ENCODE measurements at regions not wholly inside any gene's neighbourhood (a gene's known extent, or its start where the extent isn't known, plus 50 kb on each side); places are given as distances from the start of the nearest gene placed in this dataset.

GRCh38 chr11:79546351-79546750 lies 105.5 kb upstream of the TENM4 start:
- no peaks in the 10 kb centered on the region for H3K79me2 ChIP-seq (ENCODE audit: insufficient read depth, low read length)
- no peaks in the 10 kb centered on the region for H3K36me3 ChIP-seq (ENCODE audit: insufficient read depth, low read length)
- no peaks in the 10 kb centered on the region for H3K9me2 ChIP-seq (ENCODE audit: low read depth, low read length)
- H3K4me1 ChIP-seq (ENCODE audit: insufficient read depth, low read length, severe bottlenecking) = no peaks in the 10 kb centered on the region
- no peak overlapping the region for H2AFZ ChIP-seq (ENCODE audit: low read length)
- no peak overlapping the region for H3K27ac ChIP-seq (ENCODE audit: low read depth, low read length, poor library complexity, severe bottlenecking)
- H4K20me1 ChIP-seq (ENCODE audit: insufficient read depth, low read length) = no peaks in the 10 kb centered on the region
- no peak overlapping the region for H3K4me3 ChIP-seq (ENCODE audit: low read depth, low read length, poor library complexity, severe bottlenecking)
- TF ChIP-seq, protein P1, sequence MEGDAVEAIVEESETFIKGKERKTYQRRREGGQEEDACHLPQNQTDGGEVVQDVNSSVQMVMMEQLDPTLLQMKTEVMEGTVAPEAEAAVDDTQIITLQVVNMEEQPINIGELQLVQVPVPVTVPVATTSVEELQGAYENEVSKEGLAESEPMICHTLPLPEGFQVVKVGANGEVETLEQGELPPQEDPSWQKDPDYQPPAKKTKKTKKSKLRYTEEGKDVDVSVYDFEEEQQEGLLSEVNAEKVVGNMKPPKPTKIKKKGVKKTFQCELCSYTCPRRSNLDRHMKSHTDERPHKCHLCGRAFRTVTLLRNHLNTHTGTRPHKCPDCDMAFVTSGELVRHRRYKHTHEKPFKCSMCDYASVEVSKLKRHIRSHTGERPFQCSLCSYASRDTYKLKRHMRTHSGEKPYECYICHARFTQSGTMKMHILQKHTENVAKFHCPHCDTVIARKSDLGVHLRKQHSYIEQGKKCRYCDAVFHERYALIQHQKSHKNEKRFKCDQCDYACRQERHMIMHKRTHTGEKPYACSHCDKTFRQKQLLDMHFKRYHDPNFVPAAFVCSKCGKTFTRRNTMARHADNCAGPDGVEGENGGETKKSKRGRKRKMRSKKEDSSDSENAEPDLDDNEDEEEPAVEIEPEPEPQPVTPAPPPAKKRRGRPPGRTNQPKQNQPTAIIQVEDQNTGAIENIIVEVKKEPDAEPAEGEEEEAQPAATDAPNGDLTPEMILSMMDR (IDR thresholded peaks at IDR 0.05; ENCODE audit: low read length) = no peak
- TF ChIP-seq EZH2 (IDR thresholded peaks at IDR 0.05; ENCODE audit: borderline replicate concordance, low read length) = no peak
- H3K9ac ChIP-seq (ENCODE audit: low read length) = no peak overlapping the region
- H3K4me2 ChIP-seq (ENCODE audit: low read length) = no peak overlapping the region
- H3K27me3 ChIP-seq (ENCODE audit: insufficient read depth, low read length) = no peaks in the 10 kb centered on the region
- no peaks in the 10 kb centered on the region for H3F3A ChIP-seq (ENCODE audit: insufficient read depth, low read length)
- H3K9me3 ChIP-seq (ENCODE audit: low read length) = no peaks in the 10 kb centered on the region

DNA sequence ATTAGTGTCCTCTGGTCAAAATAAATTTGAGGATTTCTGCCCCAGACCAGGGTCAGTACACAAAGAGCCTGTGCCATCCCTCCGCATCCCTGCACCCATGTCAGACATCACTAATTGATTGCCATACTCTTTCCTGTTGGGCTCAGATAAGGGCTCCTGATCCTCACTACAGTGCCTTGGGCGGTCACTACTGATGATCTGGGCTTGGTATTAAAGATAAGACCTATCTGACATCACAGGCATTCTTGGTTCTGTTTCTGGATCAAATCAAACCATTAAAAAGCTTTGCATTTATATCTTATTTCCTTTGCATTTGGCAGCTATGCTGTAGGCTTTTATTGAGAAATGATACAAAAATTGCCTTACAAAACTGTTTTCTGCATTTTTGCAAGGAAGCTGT lies 103.5 kb upstream of the TENM4 start:
- H3K27me3 ChIP-seq (ENCODE audit: insufficient read depth, low read length) = no peaks in the 10 kb centered on the region
- H3K36me3 ChIP-seq (ENCODE audit: insufficient read depth, low read length) = no peaks in the 10 kb centered on the region
- H3F3A ChIP-seq (ENCODE audit: insufficient read depth, low read length) = no peaks in the 10 kb centered on the region
- no peaks in the 10 kb centered on the region for H4K20me1 ChIP-seq (ENCODE audit: insufficient read depth, low read length)
- no peak overlapping the region for H3K9ac ChIP-seq (ENCODE audit: low read length)
- H2AFZ ChIP-seq (ENCODE audit: low read length) = no peak overlapping the region
- TF ChIP-seq, protein P1 (IDR thresholded peaks at IDR 0.05; ENCODE audit: low read length) = no peak
- TF ChIP-seq EZH2 (IDR thresholded peaks at IDR 0.05; ENCODE audit: borderline replicate concordance, low read length) = no peak
- H3K79me2 ChIP-seq (ENCODE audit: insufficient read depth, low read length) = no peaks in the 10 kb centered on the region
- H3K4me2 ChIP-seq (ENCODE audit: low read length) = no peak overlapping the region
- H3K9me3 ChIP-seq (ENCODE audit: low read length) = no peaks in the 10 kb centered on the region
- no peak overlapping the region for H3K4me3 ChIP-seq (ENCODE audit: low read depth, low read length, poor library complexity, severe bottlenecking)
- no peaks in the 10 kb centered on the region for H3K9me2 ChIP-seq (ENCODE audit: low read depth, low read length)
- no peaks in the 10 kb centered on the region for H3K4me1 ChIP-seq (ENCODE audit: insufficient read depth, low read length, severe bottlenecking)
- H3K27ac ChIP-seq (ENCODE audit: low read depth, low read length, poor library complexity, severe bottlenecking) = no peak overlapping the region

DNA sequence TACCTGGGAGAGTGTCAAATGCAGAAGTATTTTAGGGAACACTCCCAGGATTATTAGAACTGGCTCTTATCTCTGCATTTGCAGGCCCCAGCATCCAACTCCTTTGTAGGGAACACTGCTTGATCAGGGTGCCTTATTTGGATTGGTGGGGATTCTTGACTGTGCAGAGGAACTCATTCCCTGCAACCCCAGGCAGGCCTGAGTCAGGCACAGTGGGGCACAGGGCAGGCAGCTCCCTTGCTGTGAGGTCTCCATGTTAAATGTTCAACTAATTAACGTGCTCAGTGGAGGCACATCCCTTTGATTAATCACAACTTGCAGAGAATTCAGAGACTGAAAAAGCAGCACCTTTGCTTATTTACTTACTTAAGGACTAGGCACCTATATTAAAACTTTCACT lies 102.3 kb upstream of the TENM4 start:
- H3K27me3 ChIP-seq (ENCODE audit: insufficient read depth, low read length) = no peaks in the 10 kb centered on the region
- no peaks in the 10 kb centered on the region for H3K4me1 ChIP-seq (ENCODE audit: insufficient read depth, low read length, severe bottlenecking)
- H3F3A ChIP-seq (ENCODE audit: insufficient read depth, low read length) = no peaks in the 10 kb centered on the region
- H3K79me2 ChIP-seq (ENCODE audit: insufficient read depth, low read length) = no peaks in the 10 kb centered on the region
- H3K27ac ChIP-seq (ENCODE audit: low read depth, low read length, poor library complexity, severe bottlenecking) = no peak overlapping the region
- no peak overlapping the region for H3K4me3 ChIP-seq (ENCODE audit: low read depth, low read length, poor library complexity, severe bottlenecking)
- no peaks in the 10 kb centered on the region for H3K9me3 ChIP-seq (ENCODE audit: low read length)
- H3K9me2 ChIP-seq (ENCODE audit: low read depth, low read length) = no peaks in the 10 kb centered on the region
- H3K4me2 ChIP-seq (ENCODE audit: low read length) = no peak overlapping the region
- H4K20me1 ChIP-seq (ENCODE audit: insufficient read depth, low read length) = no peaks in the 10 kb centered on the region
- no peaks in the 10 kb centered on the region for H3K36me3 ChIP-seq (ENCODE audit: insufficient read depth, low read length)
- no peak overlapping the region for H3K9ac ChIP-seq (ENCODE audit: low read length)
- H2AFZ ChIP-seq (ENCODE audit: low read length) = no peak overlapping the region
- TF ChIP-seq EZH2 (IDR thresholded peaks at IDR 0.05; ENCODE audit: borderline replicate concordance, low read length) = no peak
- TF ChIP-seq, protein P1 (IDR thresholded peaks at IDR 0.05; ENCODE audit: low read length) = no peak

All from OCI-LY1 (cell line).